GM21515 (cell line): ENCODE measurements at regions not wholly inside any gene's neighbourhood (a gene's known extent, or its start where the extent isn't known, plus 50 kb on each side); places are given as distances from the start of the nearest gene placed in this dataset.
A peak's percentile ranks its signal among the peaks of the same experiment; 100 is the strongest.

Experiments
- ATAC-seq: cut with Tn5 transposase; IDR thresholded peaks from one replicate; pipeline ENCODE4 v1.9.1; 2021; ENCODE audit not compliant: unreplicated experiment

DNA sequence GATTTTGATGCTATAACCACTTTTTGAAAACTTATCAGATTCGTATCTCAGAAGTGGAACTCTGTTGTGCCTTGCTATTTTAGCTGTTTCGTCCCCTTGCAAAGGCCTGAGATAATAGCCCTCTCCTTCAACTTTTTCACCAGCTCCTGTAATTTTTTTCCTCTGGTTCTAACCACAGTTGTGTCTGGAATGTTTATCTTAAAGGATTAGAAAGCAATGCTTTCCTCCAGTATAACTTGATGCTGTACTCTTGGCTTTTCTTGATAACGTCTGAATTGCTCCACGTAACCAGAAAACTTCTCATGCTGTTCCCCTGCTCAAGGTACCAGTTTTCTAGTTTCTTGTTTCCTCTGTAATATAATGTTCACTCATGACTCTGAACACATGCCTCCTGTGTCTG lies 209.4 kb downstream of the DTWD2 start:
- no peak for ATAC-seq

- ATAC-seq, result no peak
Measured at GRCh38 chr5:118777189-118777736, 211.1 kb downstream of the DTWD2 start.

GRCh38 chr5:118776755-118777154 lies 211.6 kb downstream of the DTWD2 start:
- ATAC-seq, result peak; percentile 53

DNA sequence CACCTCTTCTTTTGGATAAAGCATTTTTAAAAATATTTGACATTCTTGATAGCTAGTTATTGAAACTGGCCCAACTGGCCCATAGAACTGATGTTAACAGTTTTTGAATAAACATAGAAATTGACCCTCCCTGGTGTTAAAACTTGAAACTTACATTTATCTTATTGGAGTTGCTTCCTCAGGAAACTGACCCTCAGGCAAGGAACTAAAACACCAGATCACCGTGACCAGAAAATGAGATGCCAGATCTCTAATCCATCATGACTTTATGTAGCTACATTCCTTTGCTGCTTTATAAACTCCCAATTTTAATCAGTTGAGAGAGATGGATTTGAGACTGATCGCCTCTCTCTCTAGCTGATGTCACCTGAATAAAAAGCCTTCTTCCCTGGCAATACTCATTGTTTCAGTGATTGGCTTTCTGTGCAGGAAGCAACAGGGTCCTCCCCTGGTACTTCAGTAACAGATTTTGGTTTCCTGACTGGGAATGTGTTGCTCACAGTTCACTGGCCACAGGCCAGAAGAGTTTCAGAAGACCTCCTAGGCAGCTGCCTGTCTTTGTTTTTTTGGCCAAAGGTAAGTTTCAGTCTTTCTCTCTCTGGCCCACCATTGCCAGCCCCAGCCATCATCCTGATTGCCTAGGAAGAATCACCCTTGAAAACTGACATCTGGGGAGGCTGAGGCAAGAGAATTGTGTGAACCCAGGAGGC lies 212.4 kb downstream of the DTWD2 start:
- peak; percentile 57 for ATAC-seq

DNA sequence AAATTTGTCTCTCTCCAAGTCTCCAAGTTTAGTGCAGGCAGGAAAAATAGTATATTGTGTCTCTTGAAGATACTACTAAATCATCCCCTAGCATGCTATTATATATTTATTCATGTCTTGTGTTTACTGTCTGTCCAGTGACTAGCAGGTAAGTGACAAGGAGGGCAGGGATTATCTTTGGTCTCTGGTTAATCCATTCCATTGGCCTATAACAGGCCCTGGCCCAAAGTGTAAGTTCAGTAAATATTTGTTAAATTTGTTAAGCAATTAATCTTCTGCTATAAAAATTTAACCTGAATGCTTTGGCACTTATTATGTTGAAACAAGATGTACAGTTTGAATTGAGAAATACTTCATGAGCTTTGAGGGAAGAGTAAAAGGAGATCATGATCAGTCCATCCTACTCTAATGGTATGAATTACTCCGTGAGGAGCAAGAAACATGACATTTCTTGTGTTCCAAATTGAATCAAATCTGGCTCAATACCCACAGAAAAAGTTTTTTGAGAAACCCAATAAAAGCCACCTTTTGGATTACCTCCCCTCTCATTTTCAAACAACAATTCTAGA lies 219.7 kb downstream of the DTWD2 start:
- ATAC-seq, result no peak

DNA sequence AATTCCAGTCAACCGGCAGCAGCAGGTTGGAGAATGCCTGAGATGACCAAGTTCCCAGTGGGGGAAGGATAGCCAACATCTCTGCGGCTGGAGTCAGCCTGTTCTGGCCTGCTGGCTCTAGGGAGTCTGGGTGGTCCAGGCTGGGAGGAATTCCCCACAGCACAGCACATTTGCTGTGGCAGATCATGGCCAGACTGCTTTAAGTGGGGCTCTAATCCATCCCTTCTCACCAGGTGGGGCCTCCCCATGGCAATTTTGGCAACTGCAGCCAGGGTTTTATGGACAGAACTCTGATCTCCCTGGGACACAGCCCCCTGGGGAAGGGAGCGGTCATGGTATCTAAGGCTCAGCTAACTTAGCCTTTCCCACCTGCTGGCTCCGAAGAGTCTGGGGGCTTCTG lies 226.1 kb downstream of the DTWD2 start:
- no peak for ATAC-seq

GRCh38 chr5:118761814-118762213 lies 226.5 kb downstream of the DTWD2 start:
- no peak for ATAC-seq

GRCh38 chr5:118752969-118753368 lies 235.4 kb downstream of the DTWD2 start:
- no peak for ATAC-seq

- ATAC-seq, result no peak
Measured at GRCh38 chr5:118736396-118736795, 252.0 kb downstream of the DTWD2 start.

DNA sequence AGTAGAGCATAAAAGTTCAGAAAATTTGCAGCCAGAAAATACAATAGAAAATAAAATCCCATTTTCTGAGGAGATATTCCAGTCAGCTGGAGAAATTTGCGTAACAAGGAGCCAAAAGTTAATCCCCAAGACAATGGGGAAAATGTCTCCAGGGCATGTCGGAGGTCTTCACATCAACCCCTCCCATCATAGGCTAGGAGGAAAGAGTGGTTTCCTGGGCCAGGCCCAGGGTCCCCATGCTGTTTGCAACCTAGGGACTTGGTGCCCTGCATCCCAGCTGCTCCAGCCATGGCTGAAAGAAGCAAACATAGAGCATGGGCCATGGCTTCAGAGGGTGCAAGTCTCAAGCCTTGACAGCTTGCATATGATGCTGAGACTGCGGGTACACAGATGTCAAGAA lies 255.0 kb downstream of the DTWD2 start:
- no peak for ATAC-seq

GRCh38 chr5:118728191-118728590 lies 260.2 kb downstream of the DTWD2 start:
- no peak for ATAC-seq

DNA sequence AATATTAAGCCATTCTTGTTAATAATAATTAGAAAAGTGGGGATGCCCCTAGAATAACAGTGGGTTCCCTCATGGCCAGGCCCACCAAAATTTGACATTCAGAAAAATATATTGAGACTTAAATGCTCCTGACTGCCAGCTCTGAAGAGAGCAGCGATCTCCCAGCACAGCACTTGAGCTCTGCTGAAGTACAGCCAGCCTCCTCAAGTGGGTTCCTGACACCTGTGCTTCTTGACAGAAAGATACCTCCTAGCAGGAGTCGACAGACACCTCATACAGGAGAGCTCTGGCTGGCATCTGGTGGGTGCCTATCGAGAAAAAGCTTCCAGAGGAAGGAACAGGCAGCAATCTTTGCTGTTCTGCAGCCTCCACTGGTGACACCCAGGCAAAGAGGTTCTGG lies 261.5 kb downstream of the DTWD2 start:
- no peak for ATAC-seq

GRCh38 chr5:118723021-118723338 lies 265.4 kb downstream of the DTWD2 start:
- ATAC-seq, result peak; percentile 87

GRCh38 chr5:118722122-118723020 lies 266.0 kb downstream of the DTWD2 start:
- ATAC-seq, result peak; percentile 68

DNA sequence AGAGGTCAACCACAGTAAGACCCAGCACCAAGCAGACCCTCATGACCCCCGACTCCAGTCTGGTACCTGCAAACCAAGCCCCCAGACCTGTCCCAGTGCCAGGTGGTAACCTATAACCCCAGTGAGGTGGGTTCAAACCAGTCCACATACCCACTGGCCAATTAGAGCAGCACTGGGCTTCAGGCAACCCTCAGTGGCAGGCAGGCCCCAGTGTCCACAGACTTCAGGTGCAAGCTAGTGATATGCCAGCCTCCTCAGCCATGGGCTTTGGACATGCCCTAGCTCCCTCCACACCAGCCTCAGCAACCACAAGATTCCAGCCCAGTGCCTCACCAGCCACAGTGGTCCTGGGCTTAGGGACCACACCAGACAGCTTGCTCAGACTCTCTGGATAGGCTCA lies 276.6 kb downstream of the DTWD2 start:
- ATAC-seq, result no peak

- no peak for ATAC-seq
Measured at GRCh38 chr5:118705959-118706667, 282.2 kb downstream of the DTWD2 start.

- no peak for ATAC-seq
Measured at GRCh38 chr5:118703241-118703640, 285.1 kb downstream of the DTWD2 start.

DNA sequence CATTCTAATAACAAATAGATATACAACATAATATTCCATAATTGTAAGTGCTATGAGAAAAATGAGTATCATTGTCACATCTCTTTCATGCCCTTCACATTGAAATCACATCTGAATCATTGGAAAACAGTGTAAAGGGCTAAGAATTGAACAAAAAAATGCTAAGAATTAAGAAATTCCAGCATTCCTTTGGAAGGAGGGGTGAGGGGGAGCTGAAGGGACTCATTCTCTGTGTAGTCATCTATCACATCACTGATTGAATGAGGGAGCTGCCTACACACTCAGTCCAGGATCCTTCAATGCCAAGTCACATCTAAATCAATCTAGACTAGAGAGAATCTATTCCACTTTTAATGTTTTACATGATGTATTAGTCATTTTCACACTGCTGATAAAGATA lies 286.6 kb downstream of the DTWD2 start:
- ATAC-seq, result no peak

DNA sequence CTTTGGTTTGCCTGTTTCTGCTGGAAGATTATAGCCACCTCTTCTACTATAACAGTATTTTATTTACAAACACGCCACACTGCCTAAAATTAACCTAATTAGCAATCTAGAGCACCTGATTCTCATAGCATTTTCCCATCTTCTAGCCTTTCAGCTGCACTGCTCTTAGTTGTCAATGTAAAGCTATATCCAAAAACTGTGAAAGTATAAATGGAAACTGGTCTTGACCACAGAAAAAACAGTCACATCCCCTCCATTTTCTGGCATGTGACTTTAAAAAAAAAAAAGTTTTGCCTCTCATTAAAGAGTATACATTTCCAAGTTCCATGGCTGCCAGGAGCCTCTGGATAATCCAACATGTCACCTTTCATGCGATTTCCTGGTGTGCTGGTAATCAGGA lies 287.8 kb downstream of the DTWD2 start:
- ATAC-seq, result no peak

DNA sequence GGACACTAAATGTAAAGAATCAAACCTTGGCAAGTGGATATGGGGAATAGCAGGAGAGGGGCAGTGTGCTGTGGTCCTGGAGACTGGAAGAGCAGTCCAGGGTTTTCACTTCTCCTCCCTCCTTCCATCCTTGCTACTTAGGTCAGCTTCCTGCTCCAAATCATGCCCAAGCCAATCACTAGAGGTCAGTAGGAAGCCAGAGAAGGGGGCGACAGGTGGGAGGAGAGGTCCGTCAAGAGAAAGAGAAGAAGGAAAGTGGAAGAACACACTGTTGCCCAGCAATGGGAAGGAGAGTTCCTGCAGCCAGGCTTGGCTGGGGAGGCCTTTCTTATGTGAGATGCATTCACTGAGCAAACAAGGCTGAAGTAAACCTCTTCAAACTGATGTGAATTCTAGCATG lies 289.6 kb downstream of the DTWD2 start:
- no peak for ATAC-seq

DNA sequence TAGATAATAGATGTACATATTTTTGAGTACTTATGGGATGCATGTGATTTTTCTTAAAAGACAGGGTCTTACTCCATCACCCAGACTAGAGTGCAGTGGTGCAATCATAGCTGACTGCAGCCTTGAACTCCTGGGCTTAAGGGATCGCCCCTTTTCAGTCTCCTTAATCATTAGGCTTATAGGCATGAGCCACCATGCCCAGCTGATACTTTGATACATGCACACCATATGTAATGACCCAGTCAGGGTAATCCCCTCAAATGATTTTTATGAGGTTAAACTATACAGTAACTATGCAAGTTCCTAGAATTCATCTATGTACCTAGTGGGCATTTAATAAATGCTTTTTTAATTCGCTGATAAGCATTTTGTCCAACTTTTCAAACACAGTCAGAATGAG lies 292.3 kb downstream of the DTWD2 start:
- ATAC-seq, result no peak
